HG03520 (cell line): ENCODE measurements at regions not wholly inside any gene's neighbourhood (a gene's known extent, or its start where the extent isn't known, plus 50 kb on each side); places are given as distances from the start of the nearest gene placed in this dataset.
"Not testable (repeated sequence)": the region's sequence is repeated elsewhere in the genome, so short reads cannot be mapped to it uniquely, and the experiment has no call there.

ENCODE experiments used
- ATAC-seq: cut with Tn5 transposase; IDR thresholded peaks from one replicate; pipeline ENCODE4 v1.9.1; 2021; ENCODE audit warnings: mild to moderate bottlenecking, moderate library complexity; ENCODE audit not compliant: unreplicated experiment

- no peak for ATAC-seq
Measured at GRCh38 chr16:17945080-17945601, 391.4 kb downstream of the NPIPA8 start.

- ATAC-seq = no peak
Measured at GRCh38 chr16:17944345-17944744, 392.2 kb downstream of the NPIPA8 start.

GRCh38 chr16:17942067-17942466 lies 394.5 kb downstream of the NPIPA8 start:
- ATAC-seq = no peak

GRCh38 chr16:17940584-17941364 lies 395.8 kb downstream of the NPIPA8 start:
- ATAC-seq = no peak

- ATAC-seq = peak; percentile 60
Measured at GRCh38 chr16:17939723-17940122, 396.8 kb downstream of the NPIPA8 start.

- peak; percentile 55 for ATAC-seq
Measured at GRCh38 chr16:17939122-17939536, 397.4 kb downstream of the NPIPA8 start.

GRCh38 chr16:17938546-17938945 lies 398.0 kb downstream of the NPIPA8 start:
- no peak for ATAC-seq

GRCh38 chr16:17936766-17937402 lies 399.7 kb downstream of the NPIPA8 start:
- ATAC-seq = no peak

- ATAC-seq = no peak
Measured at GRCh38 chr16:17930280-17930679, 406.3 kb downstream of the NPIPA8 start.

- ATAC-seq = no peak
Measured at GRCh38 chr16:17926866-17927399, 409.6 kb downstream of the NPIPA8 start.

GRCh38 chr16:17926461-17926860 lies 410.1 kb downstream of the NPIPA8 start:
- ATAC-seq = no peak

GRCh38 chr16:17925761-17926160 lies 410.8 kb downstream of the NPIPA8 start:
- ATAC-seq = no peak

GRCh38 chr16:17921357-17921978 lies 415.1 kb downstream of the NPIPA8 start:
- peak; percentile 56 for ATAC-seq

GRCh38 chr16:17917316-17918019 lies 419.1 kb downstream of the NPIPA8 start:
- ATAC-seq = no peak

GRCh38 chr16:17915791-17916190 lies 420.7 kb downstream of the NPIPA8 start:
- ATAC-seq = no peak

GRCh38 chr16:17914168-17914567 lies 422.4 kb downstream of the NPIPA8 start:
- ATAC-seq = no peak

- not testable (repeated sequence) for ATAC-seq
Measured at GRCh38 chr16:17911578-17911977, 425.0 kb downstream of the NPIPA8 start.

GRCh38 chr16:17906626-17907025 lies 429.9 kb downstream of the NPIPA8 start:
- not testable (repeated sequence) for ATAC-seq

GRCh38 chr16:17901309-17901708 lies 430.5 kb upstream of the XYLT1 start:
- ATAC-seq = no peak

- ATAC-seq = no peak
Measured at GRCh38 chr16:17899141-17899540, 428.4 kb upstream of the XYLT1 start.

- no peak for ATAC-seq
Measured at GRCh38 chr16:17887963-17888362, 417.2 kb upstream of the XYLT1 start.
